ENCODE measurements at regions not wholly inside any gene's neighbourhood (a gene's known extent, or its start where the extent isn't known, plus 50 kb on each side); places are given as distances from the start of the nearest gene placed in this dataset.
"Not testable (repeated sequence)": the region's sequence is repeated elsewhere in the genome, so short reads cannot be mapped to it uniquely, and the experiment has no call there.

- Histone ChIP-seq H3K36me3 (replicated peaks; ENCODE audit: control insufficient read depth, insufficient read depth, low read length) (no peaks in the 10 kb centered on the region), H3K4me3 (ENCODE audit: insufficient read depth, low read depth, low read length) (no peak overlapping the region), H3K27me3 (ENCODE audit: control insufficient read depth, insufficient read depth, low read length) (no peaks in the 10 kb centered on the region)
- no peak for DNase-seq
Measured at GRCh38 chrX:9357518-9358114, 107.2 kb upstream of the TBL1X start.

GRCh38 chrX:9362363-9362928 lies 102.4 kb upstream of the TBL1X start:
- H3K36me3 ChIP-seq (replicated peaks; ENCODE audit: control insufficient read depth, insufficient read depth, low read length): no peaks in the 10 kb centered on the region
- no peaks in the 10 kb centered on the region for H3K27me3 ChIP-seq (ENCODE audit: control insufficient read depth, insufficient read depth, low read length)
- DNase-seq: no peak
- no peak overlapping the region for H3K4me3 ChIP-seq (ENCODE audit: insufficient read depth, low read depth, low read length)

GRCh38 chrX:9367421-9367820 lies 97.4 kb upstream of the TBL1X start:
- no peak for DNase-seq
- no peaks in the 10 kb centered on the region for H3K27me3 ChIP-seq (ENCODE audit: control insufficient read depth, insufficient read depth, low read length)
- no peaks in the 10 kb centered on the region for H3K36me3 ChIP-seq (replicated peaks; ENCODE audit: control insufficient read depth, insufficient read depth, low read length)
- no peak overlapping the region for H3K4me3 ChIP-seq (ENCODE audit: insufficient read depth, low read depth, low read length)

GRCh38 chrX:9368262-9368661 lies 96.6 kb upstream of the TBL1X start:
- H3K4me3 ChIP-seq (ENCODE audit: insufficient read depth, low read depth, low read length): no peak overlapping the region
- H3K27me3 ChIP-seq (ENCODE audit: control insufficient read depth, insufficient read depth, low read length): no peaks in the 10 kb centered on the region
- DNase-seq: no peak
- no peaks in the 10 kb centered on the region for H3K36me3 ChIP-seq (replicated peaks; ENCODE audit: control insufficient read depth, insufficient read depth, low read length)

- H3K27me3 ChIP-seq (ENCODE audit: control insufficient read depth, insufficient read depth, low read length): no peaks in the 10 kb centered on the region
- no peaks in the 10 kb centered on the region for H3K36me3 ChIP-seq (replicated peaks; ENCODE audit: control insufficient read depth, insufficient read depth, low read length)
- H3K4me3 ChIP-seq (ENCODE audit: insufficient read depth, low read depth, low read length): no peak overlapping the region
- no peak for DNase-seq
Measured at GRCh38 chrX:9369802-9370291, 95.0 kb upstream of the TBL1X start.

- no peaks in the 10 kb centered on the region for H3K36me3 ChIP-seq (replicated peaks; ENCODE audit: control insufficient read depth, insufficient read depth, low read length)
- no peak for DNase-seq
Measured at GRCh38 chrX:9370893-9371292, 94.0 kb upstream of the TBL1X start.

GRCh38 chrX:9372866-9373265 lies 92.0 kb upstream of the TBL1X start:
- DNase-seq: no peak
- Histone ChIP-seq H3K36me3 (replicated peaks; ENCODE audit: control insufficient read depth, insufficient read depth, low read length) (no peaks in the 10 kb centered on the region), H3K4me3 (ENCODE audit: insufficient read depth, low read depth, low read length) (no peak overlapping the region), H3K27me3 (ENCODE audit: control insufficient read depth, insufficient read depth, low read length) (no peaks in the 10 kb centered on the region)

More at GRCh38 chrX:9370893-9371292, 94.0 kb upstream of the TBL1X start:
- no peaks in the 10 kb centered on the region for H3K27me3 ChIP-seq (ENCODE audit: control insufficient read depth, insufficient read depth, low read length)
- H3K4me3 ChIP-seq (ENCODE audit: insufficient read depth, low read depth, low read length): no peak overlapping the region

- DNase-seq: no peak
- no peak overlapping the region for H3K4me3 ChIP-seq (ENCODE audit: insufficient read depth, low read depth, low read length)
- H3K36me3 ChIP-seq (replicated peaks; ENCODE audit: control insufficient read depth, insufficient read depth, low read length): no peaks in the 10 kb centered on the region
- H3K27me3 ChIP-seq (ENCODE audit: control insufficient read depth, insufficient read depth, low read length): no peaks in the 10 kb centered on the region
Measured at GRCh38 chrX:9373789-9374188, 91.1 kb upstream of the TBL1X start.

GRCh38 chrX:9374555-9374954 lies 90.3 kb upstream of the TBL1X start:
- Histone ChIP-seq H3K36me3 (replicated peaks; ENCODE audit: control insufficient read depth, insufficient read depth, low read length) (no peaks in the 10 kb centered on the region), H3K4me3 (ENCODE audit: insufficient read depth, low read depth, low read length) (no peak overlapping the region), H3K27me3 (ENCODE audit: control insufficient read depth, insufficient read depth, low read length) (no peaks in the 10 kb centered on the region)
- DNase-seq: no peak

GRCh38 chrX:9376111-9376510 lies 88.7 kb upstream of the TBL1X start:
- no peak for DNase-seq
- Histone ChIP-seq H3K27me3 (ENCODE audit: control insufficient read depth, insufficient read depth, low read length) (no peaks in the 10 kb centered on the region), H3K4me3 (ENCODE audit: insufficient read depth, low read depth, low read length) (no peak overlapping the region), H3K36me3 (replicated peaks; ENCODE audit: control insufficient read depth, insufficient read depth, low read length) (no peaks in the 10 kb centered on the region)

GRCh38 chrX:9377216-9377615 lies 87.6 kb upstream of the TBL1X start:
- not testable (repeated sequence) for DNase-seq; H3K27me3 ChIP-seq (ENCODE audit: control insufficient read depth, insufficient read depth, low read length); H3K36me3 ChIP-seq (replicated peaks; ENCODE audit: control insufficient read depth, insufficient read depth, low read length); H3K4me3 ChIP-seq (ENCODE audit: insufficient read depth, low read depth, low read length)

GRCh38 chrX:9378980-9379696 lies 85.7 kb upstream of the TBL1X start:
- H3K4me3 ChIP-seq (ENCODE audit: insufficient read depth, low read depth, low read length): no peak overlapping the region
- no peaks in the 10 kb centered on the region for H3K36me3 ChIP-seq (replicated peaks; ENCODE audit: control insufficient read depth, insufficient read depth, low read length)
- H3K27me3 ChIP-seq (ENCODE audit: control insufficient read depth, insufficient read depth, low read length): no peaks in the 10 kb centered on the region
- no peak for DNase-seq

- H3K4me3 ChIP-seq (ENCODE audit: insufficient read depth, low read depth, low read length): no peak overlapping the region
- DNase-seq: no peak
- no peaks in the 10 kb centered on the region for H3K36me3 ChIP-seq (replicated peaks; ENCODE audit: control insufficient read depth, insufficient read depth, low read length)
- H3K27me3 ChIP-seq (ENCODE audit: control insufficient read depth, insufficient read depth, low read length): no peaks in the 10 kb centered on the region
Measured at GRCh38 chrX:9379697-9380551, 84.9 kb upstream of the TBL1X start.

GRCh38 chrX:9383655-9384054 lies 81.2 kb upstream of the TBL1X start:
- Histone ChIP-seq H3K36me3 (replicated peaks; ENCODE audit: control insufficient read depth, insufficient read depth, low read length) (no peaks in the 10 kb centered on the region), H3K27me3 (ENCODE audit: control insufficient read depth, insufficient read depth, low read length) (no peaks in the 10 kb centered on the region), H3K4me3 (ENCODE audit: insufficient read depth, low read depth, low read length) (no peak overlapping the region)
- DNase-seq: no peak

Measured in H7 (cell line).